PC-9 (cell line): ENCODE measurements at regions not wholly inside any gene's neighbourhood (a gene's known extent, or its start where the extent isn't known, plus 50 kb on each side); places are given as distances from the start of the nearest gene placed in this dataset.

Experiments
- BruUV-seq: library from RNA; stranded (reverse); fragments of 400-500 nt; replicated peaks from 2 replicates; lab custom pipeline; 2021; lab: Mats Ljungman, UMichigan
- CTCF ChIA-PET: fragments of 300-600 bp; sonication (Branson Sonifier 250); formaldehyde crosslinking; loops from one replicate; lab custom pipeline; 2022; ENCODE audit warnings: antibody characterized with exemption; lab: Charles Lee
- POLR2A ChIA-PET: fragments of 300-600 bp; sonication (Branson Sonifier 250); formaldehyde crosslinking; loops from one replicate; lab custom pipeline; 2022; ENCODE audit warnings: antibody characterized with exemption; ENCODE audit not compliant: unreplicated experiment; lab: Charles Lee
- DNase-seq, 2 experiments: peaks; one replicate each; pipeline versions ENCODE4 v3.0.0 to v3.0.0-alpha.2; 2015 to 2022; ENCODE audit warnings: mixed read lengths in 1 of 2
- H2AFZ ChIP-seq: fragments of 200-600 bp; sonication (generic); 2 replicates; pipeline ENCODE4 v1.8.1; 2017; ENCODE audit warnings: antibody characterized with exemption
- H3F3A ChIP-seq: fragments of 200-600 bp; sonication (generic); 2 replicates; pipeline ENCODE4 v1.8.1; 2017; ENCODE audit warnings: antibody characterized with exemption, mild to moderate bottlenecking, low read depth; ENCODE audit not compliant: insufficient read depth
- H3K27ac ChIP-seq: fragments of 200-600 bp; sonication (generic); 2 replicates; pipeline ENCODE4 v1.6.1; 2016; ENCODE audit warnings: mixed run types
- H3K27me3 ChIP-seq: fragments of 200-600 bp; sonication (generic); 2 replicates; pipeline ENCODE4 v1.6.1; 2016; ENCODE audit warnings: low read depth, mixed run types; ENCODE audit not compliant: insufficient read depth
- H3K36me3 ChIP-seq: fragments of 200-600 bp; sonication (generic); 2 replicates; pipeline ENCODE4 v1.6.1; 2016; ENCODE audit warnings: low read depth, mixed run types
- H3K4me1 ChIP-seq: fragments of 200-600 bp; sonication (generic); replicated peaks from 2 replicates; pipeline ENCODE4 v1.6.1; 2016; ENCODE audit warnings: mixed run types; ENCODE audit not compliant: insufficient read depth
- H3K4me2 ChIP-seq: fragments of 200-600 bp; sonication (generic); 2 replicates; pipeline ENCODE4 v1.6.1; 2017; ENCODE audit warnings: mixed run types
- H3K4me3 ChIP-seq: fragments of 200-600 bp; sonication (generic); 2 replicates; pipeline ENCODE4 v1.6.1; 2016; ENCODE audit warnings: mixed run types
- H3K79me2 ChIP-seq: fragments of 200-600 bp; sonication (generic); 2 replicates; pipeline ENCODE4 v1.6.1; 2017; ENCODE audit warnings: low read depth, mixed run types
- H3K9me2 ChIP-seq: fragments of 200-600 bp; sonication (generic); 2 replicates; pipeline ENCODE4 v1.8.1; 2017; ENCODE audit warnings: mild to moderate bottlenecking; ENCODE audit not compliant: insufficient read depth
- H3K9me3 ChIP-seq: fragments of 200-600 bp; sonication (generic); 2 replicates; pipeline ENCODE4 v1.8.1; 2016; ENCODE audit warnings: low read depth; ENCODE audit not compliant: insufficient read depth
- H4K20me1 ChIP-seq: fragments of 200-600 bp; sonication (generic); 2 replicates; pipeline ENCODE4 v1.8.1; 2017; ENCODE audit not compliant: insufficient read depth
- EZH2 ChIP-seq: fragments of 200-600 bp; sonication (generic); IDR thresholded peaks from 2 replicates; pipeline ENCODE4 v1.8.0; 2017; ENCODE audit warnings: antibody characterized with exemption, low read depth
- intact Hi-C: fragments of 100-400 bp; cut with micrococcal nuclease; formaldehyde crosslinking; loops from one replicate; pipeline ENCODE4 v1.10.0; 2022; ENCODE audit not compliant: unreplicated experiment
- TF ChIP-seq, protein P1 (sequence below): fragments of 200-600 bp; sonication (generic); conservative IDR thresholded peaks from 2 replicates; pipeline ENCODE4 v1.6.1; 2017; ENCODE audit warnings: mixed run types, antibody characterized with exemption, mild to moderate bottlenecking, moderate library complexity

GRCh38 chr9:115237385-115237998 lies 119.5 kb upstream of the TNC start:
- H4K20me1 ChIP-seq, result no peaks in the 10 kb centered on the region
- no peak for TF ChIP-seq EZH2
- TF ChIP-seq, protein P1, sequence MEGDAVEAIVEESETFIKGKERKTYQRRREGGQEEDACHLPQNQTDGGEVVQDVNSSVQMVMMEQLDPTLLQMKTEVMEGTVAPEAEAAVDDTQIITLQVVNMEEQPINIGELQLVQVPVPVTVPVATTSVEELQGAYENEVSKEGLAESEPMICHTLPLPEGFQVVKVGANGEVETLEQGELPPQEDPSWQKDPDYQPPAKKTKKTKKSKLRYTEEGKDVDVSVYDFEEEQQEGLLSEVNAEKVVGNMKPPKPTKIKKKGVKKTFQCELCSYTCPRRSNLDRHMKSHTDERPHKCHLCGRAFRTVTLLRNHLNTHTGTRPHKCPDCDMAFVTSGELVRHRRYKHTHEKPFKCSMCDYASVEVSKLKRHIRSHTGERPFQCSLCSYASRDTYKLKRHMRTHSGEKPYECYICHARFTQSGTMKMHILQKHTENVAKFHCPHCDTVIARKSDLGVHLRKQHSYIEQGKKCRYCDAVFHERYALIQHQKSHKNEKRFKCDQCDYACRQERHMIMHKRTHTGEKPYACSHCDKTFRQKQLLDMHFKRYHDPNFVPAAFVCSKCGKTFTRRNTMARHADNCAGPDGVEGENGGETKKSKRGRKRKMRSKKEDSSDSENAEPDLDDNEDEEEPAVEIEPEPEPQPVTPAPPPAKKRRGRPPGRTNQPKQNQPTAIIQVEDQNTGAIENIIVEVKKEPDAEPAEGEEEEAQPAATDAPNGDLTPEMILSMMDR, result no peak
- no peak overlapping the region for H3K27ac ChIP-seq
- no peak overlapping the region for H3K4me2 ChIP-seq
- intact Hi-C loops, result no loop called here
- no peaks in the 10 kb centered on the region for H3K36me3 ChIP-seq
- BruUV-seq, result no TSS peak
- H3K9me3 ChIP-seq, result no peaks in the 10 kb centered on the region
- no peaks in the 10 kb centered on the region for H3K79me2 ChIP-seq
- H3K9me2 ChIP-seq, result no peaks in the 10 kb centered on the region
- ChIA-PET POLR2A (no interaction called here), CTCF (no interaction called here)
- H3K27me3 ChIP-seq, result no peaks in the 10 kb centered on the region
- H2AFZ ChIP-seq, result no peak overlapping the region
- peaks cover 18% of the 10 kb centered on the region for H3K4me1 ChIP-seq
- H3F3A ChIP-seq, result peaks cover 5% of the 10 kb centered on the region; the same call in 1 of the 2 replicates
- DNase-seq, result no peak
- H3K4me3 ChIP-seq, result no peak overlapping the region

GRCh38 chr9:115240676-115241075 lies 122.7 kb upstream of the TNC start:
- no peak for TF ChIP-seq EZH2
- TF ChIP-seq, protein P1, result no peak
- Histone ChIP-seq H3K4me2 (no peak overlapping the region), H3K36me3 (no peaks in the 10 kb centered on the region), H3K27me3 (no peaks in the 10 kb centered on the region), H3K4me3 (no peak overlapping the region), H3K27ac (no peak overlapping the region), H4K20me1 (no peaks in the 10 kb centered on the region), H3K79me2 (no peaks in the 10 kb centered on the region), H3K9me2 (no peaks in the 10 kb centered on the region), H3F3A (no peaks in the 10 kb centered on the region), H3K9me3 (no peaks in the 10 kb centered on the region; the same call in 1 of the 2 replicates), H2AFZ (no peak overlapping the region), H3K4me1 (no peaks in the 10 kb centered on the region)
- POLR2A ChIA-PET, result no interaction called here
- BruUV-seq, result no TSS peak
- CTCF ChIA-PET, result no interaction called here
- no peak for DNase-seq
- intact Hi-C loops, result no loop called here

- no peak overlapping the region for H3K4me2 ChIP-seq
- no peaks in the 10 kb centered on the region for H3K9me2 ChIP-seq
- ChIA-PET CTCF (no interaction called here), POLR2A (no interaction called here)
- H3K4me3 ChIP-seq, result no peak overlapping the region
- no peaks in the 10 kb centered on the region for H3K27me3 ChIP-seq
- no peaks in the 10 kb centered on the region for H3F3A ChIP-seq
- H2AFZ ChIP-seq, result no peak overlapping the region
- H3K36me3 ChIP-seq, result no peaks in the 10 kb centered on the region
- no peak overlapping the region for H3K27ac ChIP-seq
- H3K79me2 ChIP-seq, result no peaks in the 10 kb centered on the region
- H4K20me1 ChIP-seq, result no peaks in the 10 kb centered on the region
- TF ChIP-seq, protein P1, result no peak
- TF ChIP-seq EZH2, result no peak
- intact Hi-C loops, result no loop called here
- DNase-seq, result no peak
- no peaks in the 10 kb centered on the region for H3K4me1 ChIP-seq
- no TSS peak for BruUV-seq
- H3K9me3 ChIP-seq, result no peaks in the 10 kb centered on the region; the same call in 1 of the 2 replicates
Measured at GRCh38 chr9:115241641-115242040, 123.7 kb upstream of the TNC start.
